Activated CD8-positive, alpha-beta memory T cell treated with anti-CD3 and anti-CD28 coated beads for 1 hour (primary cell): ENCODE measurements at regions not wholly inside any gene's neighbourhood (a gene's known extent, or its start where the extent isn't known, plus 50 kb on each side); places are given as distances from the start of the nearest gene placed in this dataset.
A peak's percentile ranks its signal among the peaks of the same experiment; 100 is the strongest.

Experiments
- DNase-seq, 2 donors: peaks; one replicate each; pipeline ENCODE4 v3.0.0-alpha.2; 2020; ENCODE audit warnings: low read depth in 1 of 2; ENCODE audit errors: extremely low read depth in 1 of 2

- DNase-seq = peak in 1 of 2 donors; percentile 5
Measured at GRCh38 chr3:42013691-42014457, 52.0 kb upstream of the ULK4 start.

DNA sequence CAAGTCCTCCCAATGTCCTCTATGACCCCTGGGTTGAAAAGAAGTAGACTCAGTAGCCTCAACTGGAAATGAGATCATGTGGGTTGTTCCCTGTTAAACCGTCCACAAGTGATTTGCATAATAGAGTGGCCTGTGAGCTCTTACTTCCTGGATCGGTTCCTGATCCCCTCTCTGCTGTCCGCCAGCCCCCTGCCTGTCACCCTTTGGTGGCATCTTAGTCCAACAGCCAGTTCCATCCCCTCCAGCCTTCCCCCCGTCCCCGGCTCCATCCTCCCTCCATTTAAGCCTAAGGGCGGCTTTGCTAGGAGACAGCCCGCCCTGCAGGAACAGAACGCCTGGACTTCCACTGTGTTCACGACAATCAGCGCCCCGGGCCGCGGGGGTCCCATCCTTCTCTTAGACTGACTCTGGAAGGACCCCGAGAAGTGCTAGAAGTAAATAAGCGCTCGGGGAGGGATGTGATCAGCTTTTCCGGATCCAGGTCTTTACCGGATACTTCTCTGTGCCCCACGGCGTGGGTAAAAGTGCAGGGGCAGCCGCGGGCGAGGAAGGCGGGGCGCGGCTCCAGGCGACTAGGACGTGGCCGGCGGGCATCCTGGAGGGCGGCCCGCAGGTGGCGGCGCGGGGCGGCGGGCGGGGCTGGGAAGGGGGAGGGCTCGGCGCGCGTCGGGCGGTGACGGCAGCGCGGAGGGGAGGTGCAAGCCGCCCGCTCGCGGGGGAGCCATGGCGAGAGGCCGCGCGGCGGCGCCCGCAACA is 51.2 kb upstream of the ULK4 start:
- peak in 1 of 2 donors; percentile 56 for DNase-seq

DNA sequence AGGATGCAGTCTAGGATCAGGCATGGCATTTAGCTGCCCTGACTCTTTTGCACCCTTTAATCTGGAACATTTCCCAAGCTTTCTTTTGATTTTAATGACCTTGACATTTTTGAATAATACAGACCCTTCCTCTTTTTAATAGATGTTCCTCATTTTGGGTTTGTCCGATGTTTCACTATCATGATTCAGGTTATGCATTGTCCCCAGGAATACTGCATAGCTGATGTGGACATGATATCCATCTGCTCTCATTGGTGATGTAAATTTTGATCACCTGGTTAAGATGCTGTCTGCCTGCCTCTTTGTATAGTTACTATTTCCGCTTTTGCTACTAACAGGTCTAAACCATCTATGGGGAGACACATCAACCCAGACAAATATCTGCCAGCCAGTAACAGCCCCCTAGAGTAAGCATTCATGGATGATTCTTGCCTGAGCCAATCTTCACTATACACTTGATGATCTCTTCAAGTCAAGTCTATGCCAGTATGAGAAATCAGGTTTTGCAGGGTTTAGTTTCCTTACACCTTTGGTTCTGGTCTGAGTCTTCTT is 50.6 kb upstream of the ULK4 start:
- DNase-seq = no peak
